Prostate gland (tissue), 2 donors: ENCODE measurements at regions not wholly inside any gene's neighbourhood (a gene's known extent, or its start where the extent isn't known, plus 50 kb on each side); places are given as distances from the start of the nearest gene placed in this dataset.

Source experiments
- DNase-seq: peaks from one replicate; pipeline ENCODE4 v3.0.0-alpha.2; 2019; ENCODE audit warnings: low spot score
- H3K27ac ChIP-seq, 2 donors: fragments of 200-600 bp; sonication (generic); 2 replicates each; pipeline ENCODE4 v1.5.1; 2017 to 2019
- H3K27me3 ChIP-seq: fragments of 200-600 bp; sonication (generic); replicated peaks from 2 replicates; pipeline ENCODE4 v1.5.1; 2019; ENCODE audit not compliant: insufficient read depth
- H3K36me3 ChIP-seq, 2 donors: fragments of 200-600 bp; sonication (generic); 1 replicate in 1 of 2; 2 replicates in 1 of 2; pipeline versions ENCODE4 v1.5.1 to v1.8.1; 2017 to 2019
- H3K4me1 ChIP-seq: fragments of 200-600 bp; sonication (generic); replicated peaks from 2 replicates; pipeline ENCODE4 v1.5.1; 2019
- H3K4me3 ChIP-seq, 2 donors: fragments of 200-600 bp; sonication (generic); 2 replicates each; pipeline ENCODE4 v1.5.1; 2017 to 2019
- H3K9me3 ChIP-seq: fragments of 200-600 bp; sonication (generic); 2 replicates; pipeline ENCODE4 v1.5.1; 2017
- POLR2A ChIP-seq: fragments of 450-650 bp; IDR thresholded peaks from one replicate; pipeline ENCODE4 v1.6.1; 2016; ENCODE audit warnings: antibody characterized with exemption, mild to moderate bottlenecking
- POLR2AphosphoS5 ChIP-seq: sonication (generic); formaldehyde crosslinking; IDR thresholded peaks from one replicate; pipeline ENCODE4 v1.6.1; 2017; ENCODE audit warnings: antibody characterized with exemption
- WGBS: methylation state at CpG from one replicate; pipeline ENCODE4 v1.1.5; 2018; 5-methylcytosine and 5-hydroxymethylcytosine counted together
- intact Hi-C: fragments of 100-400 bp; cut with DNase I; formaldehyde crosslinking; loops from one replicate; pipeline ENCODE4 v1.14.2; 2022
- TF ChIP-seq, protein P1 (sequence below), 4 experiments: fragments of 200-600 bp in 2 of 4; fragments of 450-650 bp in 2 of 4; sonication (generic) in 2 of 4; IDR thresholded peaks; 1 replicate in 3 of 4; 2 replicates in 1 of 4; pipeline ENCODE4 v1.5.1; 2016 to 2019; ENCODE audit warnings: antibody characterized with exemption in 4 of 4, mild to moderate bottlenecking in 2 of 4, moderate library complexity in 2 of 4

DNA sequence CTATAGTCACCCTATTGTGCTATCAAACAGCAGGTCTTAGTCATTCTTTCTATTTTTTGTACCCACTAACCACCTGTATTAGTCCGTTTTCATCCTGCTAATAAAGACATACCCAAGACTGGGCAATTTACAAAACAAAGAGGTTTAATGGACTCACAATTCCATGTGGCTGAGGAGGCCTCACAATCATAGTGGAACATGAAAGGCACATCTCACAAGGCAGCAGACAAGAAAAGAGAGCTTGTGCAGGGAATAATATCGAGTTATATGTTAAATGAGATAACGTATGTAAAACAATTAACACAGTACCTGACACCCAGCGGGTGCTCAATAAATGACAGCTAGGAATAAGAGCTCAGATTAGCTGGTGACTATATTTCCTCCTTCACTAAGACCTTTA, 88.1 kb upstream of the WDR44 start:
- Histone ChIP-seq H3K9me3 (no peaks in the 10 kb centered on the region), H3K4me1 (no peaks in the 10 kb centered on the region), H3K4me3 (no peak overlapping the region), H3K36me3 (no peaks in the 10 kb centered on the region), H3K27me3 (no peaks in the 10 kb centered on the region), H3K27ac (no peak overlapping the region)
- intact Hi-C loops = no loop called here
- WGBS = 82% methylated on average over 4 of the region's 4 CpGs
- TF ChIP-seq, protein P1, sequence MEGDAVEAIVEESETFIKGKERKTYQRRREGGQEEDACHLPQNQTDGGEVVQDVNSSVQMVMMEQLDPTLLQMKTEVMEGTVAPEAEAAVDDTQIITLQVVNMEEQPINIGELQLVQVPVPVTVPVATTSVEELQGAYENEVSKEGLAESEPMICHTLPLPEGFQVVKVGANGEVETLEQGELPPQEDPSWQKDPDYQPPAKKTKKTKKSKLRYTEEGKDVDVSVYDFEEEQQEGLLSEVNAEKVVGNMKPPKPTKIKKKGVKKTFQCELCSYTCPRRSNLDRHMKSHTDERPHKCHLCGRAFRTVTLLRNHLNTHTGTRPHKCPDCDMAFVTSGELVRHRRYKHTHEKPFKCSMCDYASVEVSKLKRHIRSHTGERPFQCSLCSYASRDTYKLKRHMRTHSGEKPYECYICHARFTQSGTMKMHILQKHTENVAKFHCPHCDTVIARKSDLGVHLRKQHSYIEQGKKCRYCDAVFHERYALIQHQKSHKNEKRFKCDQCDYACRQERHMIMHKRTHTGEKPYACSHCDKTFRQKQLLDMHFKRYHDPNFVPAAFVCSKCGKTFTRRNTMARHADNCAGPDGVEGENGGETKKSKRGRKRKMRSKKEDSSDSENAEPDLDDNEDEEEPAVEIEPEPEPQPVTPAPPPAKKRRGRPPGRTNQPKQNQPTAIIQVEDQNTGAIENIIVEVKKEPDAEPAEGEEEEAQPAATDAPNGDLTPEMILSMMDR (IDR thresholded peaks at IDR 0.05) = no peak
- no peak for TF ChIP-seq POLR2AphosphoS5
- no peak for TF ChIP-seq POLR2A
- no peak for DNase-seq

DNA sequence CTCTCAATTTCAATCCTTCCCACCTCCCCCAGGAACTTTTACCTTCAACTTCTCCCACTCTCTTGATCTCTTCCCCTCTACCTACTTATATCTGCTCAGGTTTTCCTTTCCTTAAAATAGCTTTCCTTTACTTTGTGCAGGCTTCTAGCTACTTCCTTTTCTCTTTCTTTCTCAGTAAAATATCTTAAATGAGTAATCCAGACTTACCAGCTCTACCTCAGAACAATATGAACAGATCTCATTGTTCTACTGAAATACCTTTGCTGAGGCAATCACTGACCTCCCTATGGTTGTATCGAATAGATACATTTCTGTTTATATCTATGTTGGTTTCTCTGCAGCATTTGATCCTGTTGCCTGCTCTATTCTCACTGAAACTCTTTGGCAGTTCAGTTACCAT, 86.7 kb upstream of the WDR44 start:
- intact Hi-C loops = no loop called here
- no peak for DNase-seq
- no peak overlapping the region for H3K27ac ChIP-seq
- TF ChIP-seq POLR2AphosphoS5 (no peak), POLR2A (no peak)
- TF ChIP-seq, protein P1 (IDR thresholded peaks at IDR 0.05) = no peak
- no peaks in the 10 kb centered on the region for H3K36me3 ChIP-seq
- H3K4me3 ChIP-seq = no peak overlapping the region
- no peaks in the 10 kb centered on the region for H3K4me1 ChIP-seq
- WGBS = 79% methylated on average over 1 of the region's 1 CpG
- H3K27me3 ChIP-seq = no peaks in the 10 kb centered on the region
- no peaks in the 10 kb centered on the region for H3K9me3 ChIP-seq

DNA sequence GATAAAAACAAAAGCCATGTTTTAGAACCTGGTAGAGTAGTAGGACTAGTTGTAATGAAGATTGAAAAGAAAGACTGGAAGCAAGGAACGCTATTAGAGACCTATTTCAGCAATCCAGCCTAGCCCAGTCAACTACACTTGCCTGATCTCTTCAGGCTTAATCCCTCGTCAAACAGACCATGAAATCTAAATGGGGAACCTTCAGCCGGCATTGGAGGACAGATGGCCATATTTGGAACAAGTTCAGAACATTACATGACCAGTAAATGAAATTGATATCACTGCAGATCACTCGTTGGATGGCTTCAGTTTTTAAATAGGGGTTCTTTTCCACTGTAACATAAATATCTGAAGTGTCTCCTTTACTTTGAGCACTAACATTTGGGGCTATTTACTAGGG, 84.8 kb upstream of the WDR44 start:
- Histone ChIP-seq H3K27ac (no peak overlapping the region), H3K9me3 (no peaks in the 10 kb centered on the region), H3K4me1 (no peaks in the 10 kb centered on the region), H3K36me3 (no peaks in the 10 kb centered on the region), H3K27me3 (no peaks in the 10 kb centered on the region), H3K4me3 (no peak overlapping the region)
- DNase-seq = no peak
- TF ChIP-seq, protein P1 (IDR thresholded peaks at IDR 0.05) = no peak
- TF ChIP-seq POLR2AphosphoS5 = no peak
- no peak for TF ChIP-seq POLR2A
- intact Hi-C loops = no loop called here
- WGBS = 68% methylated on average over 4 of the region's 4 CpGs

DNA sequence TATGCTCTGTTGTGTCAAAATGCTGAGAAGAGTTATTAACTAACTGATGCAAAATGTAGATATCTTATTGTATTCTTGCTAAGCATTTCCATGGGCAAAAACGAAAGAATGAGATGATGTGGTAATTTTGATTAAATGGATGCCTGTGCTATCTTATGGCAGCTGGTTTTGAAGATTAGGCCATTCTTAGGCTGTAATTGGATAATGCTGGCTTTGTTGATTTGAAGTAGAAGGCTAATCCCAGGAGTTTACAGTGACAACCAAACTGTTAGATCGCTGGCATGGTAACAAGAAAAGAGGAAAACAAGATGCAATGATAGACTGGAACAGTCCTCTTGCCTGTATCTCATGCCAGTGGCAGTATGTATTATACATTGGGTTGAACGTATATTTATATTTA, 74.1 kb upstream of the WDR44 start:
- DNase-seq = no peak
- no peaks in the 10 kb centered on the region for H3K9me3 ChIP-seq
- H3K4me1 ChIP-seq = no peaks in the 10 kb centered on the region
- no peak overlapping the region for H3K27ac ChIP-seq
- WGBS = 64% methylated on average over 3 of the region's 3 CpGs
- TF ChIP-seq POLR2AphosphoS5 = no peak
- no peak overlapping the region for H3K4me3 ChIP-seq
- no peaks in the 10 kb centered on the region for H3K36me3 ChIP-seq
- no peaks in the 10 kb centered on the region for H3K27me3 ChIP-seq
- intact Hi-C loops = no loop called here

DNA sequence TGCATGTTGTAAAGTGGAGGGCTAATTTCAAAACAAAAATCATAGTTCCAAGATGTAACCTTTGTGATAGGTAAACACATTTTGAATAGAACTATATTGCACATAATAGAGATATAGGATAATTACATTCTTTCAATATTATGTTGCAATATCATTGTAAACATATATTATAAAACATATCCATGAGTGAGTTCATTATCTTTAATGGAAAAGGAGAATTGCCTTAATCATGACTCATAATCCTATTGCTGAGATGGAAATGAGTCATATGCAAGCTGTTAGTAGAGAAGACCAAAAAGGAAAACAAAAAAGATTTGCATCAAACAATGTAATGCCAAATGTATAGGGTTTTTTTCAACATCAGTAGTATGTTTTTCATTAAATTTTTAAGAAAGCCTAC, 73.7 kb upstream of the WDR44 start:
- intact Hi-C loops = no loop called here
- no peak overlapping the region for H3K27ac ChIP-seq
- no peaks in the 10 kb centered on the region for H3K36me3 ChIP-seq
- H3K4me3 ChIP-seq = no peak overlapping the region
- no peak for TF ChIP-seq POLR2AphosphoS5
- TF ChIP-seq, protein P1 (IDR thresholded peaks at IDR 0.05) = no peak
- TF ChIP-seq POLR2A = no peak
- no peaks in the 10 kb centered on the region for H3K27me3 ChIP-seq
- DNase-seq = no peak
- no peaks in the 10 kb centered on the region for H3K9me3 ChIP-seq
- no peaks in the 10 kb centered on the region for H3K4me1 ChIP-seq
